ENCODE measurements at regions not wholly inside any gene's neighbourhood (a gene's known extent, or its start where the extent isn't known, plus 50 kb on each side); places are given as distances from the start of the nearest gene placed in this dataset.
"Not testable (repeated sequence)": the region's sequence is repeated elsewhere in the genome, so short reads cannot be mapped to it uniquely, and the experiment has no call there.

DNA sequence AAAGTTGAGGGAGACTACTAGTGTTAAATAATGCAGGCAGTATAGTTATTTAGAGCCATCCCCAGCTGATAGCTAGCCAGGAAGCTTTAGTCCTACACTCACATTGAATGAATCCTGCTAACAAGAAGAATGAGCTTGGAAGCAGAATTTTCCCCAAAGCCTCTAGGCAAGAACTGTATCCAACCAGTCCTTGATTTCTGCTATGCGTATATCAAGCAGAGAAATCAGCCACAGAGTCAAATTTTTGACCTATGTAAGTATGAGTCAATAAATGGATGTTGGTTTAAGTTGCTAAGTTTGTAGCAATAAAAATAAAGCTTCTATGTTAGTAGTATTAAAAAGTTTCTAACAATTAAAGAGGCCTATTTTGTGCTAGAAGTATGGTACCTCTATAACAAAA lies 672.1 kb upstream of the CHD1 start:
- no peak for DNase-seq
- TF ChIP-seq, protein P1, sequence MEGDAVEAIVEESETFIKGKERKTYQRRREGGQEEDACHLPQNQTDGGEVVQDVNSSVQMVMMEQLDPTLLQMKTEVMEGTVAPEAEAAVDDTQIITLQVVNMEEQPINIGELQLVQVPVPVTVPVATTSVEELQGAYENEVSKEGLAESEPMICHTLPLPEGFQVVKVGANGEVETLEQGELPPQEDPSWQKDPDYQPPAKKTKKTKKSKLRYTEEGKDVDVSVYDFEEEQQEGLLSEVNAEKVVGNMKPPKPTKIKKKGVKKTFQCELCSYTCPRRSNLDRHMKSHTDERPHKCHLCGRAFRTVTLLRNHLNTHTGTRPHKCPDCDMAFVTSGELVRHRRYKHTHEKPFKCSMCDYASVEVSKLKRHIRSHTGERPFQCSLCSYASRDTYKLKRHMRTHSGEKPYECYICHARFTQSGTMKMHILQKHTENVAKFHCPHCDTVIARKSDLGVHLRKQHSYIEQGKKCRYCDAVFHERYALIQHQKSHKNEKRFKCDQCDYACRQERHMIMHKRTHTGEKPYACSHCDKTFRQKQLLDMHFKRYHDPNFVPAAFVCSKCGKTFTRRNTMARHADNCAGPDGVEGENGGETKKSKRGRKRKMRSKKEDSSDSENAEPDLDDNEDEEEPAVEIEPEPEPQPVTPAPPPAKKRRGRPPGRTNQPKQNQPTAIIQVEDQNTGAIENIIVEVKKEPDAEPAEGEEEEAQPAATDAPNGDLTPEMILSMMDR (IDR thresholded peaks at IDR 0.05; ENCODE audit: low read depth, low read length) = no peak
- no peak overlapping the region for H3K4me3 ChIP-seq (ENCODE audit: low read depth, low read length)

DNA sequence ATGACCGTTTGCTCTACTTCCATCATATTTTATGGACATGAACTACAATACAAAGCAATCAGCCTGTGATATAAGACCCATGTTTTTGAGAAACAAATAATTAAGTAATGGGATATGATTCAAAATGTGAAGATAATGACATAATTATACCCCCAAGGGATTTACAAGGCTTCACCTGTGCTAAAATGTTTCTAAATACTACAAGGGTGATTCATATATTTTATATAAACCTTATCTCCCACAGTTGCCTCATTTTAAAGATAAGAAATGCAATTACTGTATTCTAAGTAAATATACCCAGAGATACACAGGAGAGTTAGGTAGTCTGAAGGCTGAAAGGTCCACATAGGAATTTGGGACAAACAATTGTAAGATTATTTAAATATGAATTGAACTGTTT lies 662.0 kb upstream of the CHD1 start:
- TF ChIP-seq, protein P1 (IDR thresholded peaks at IDR 0.05; ENCODE audit: low read depth, low read length) = no peak
- no peaks in the 10 kb centered on the region for H3K9me3 ChIP-seq (ENCODE audit: severe bottlenecking)
- no peaks in the 10 kb centered on the region for H3K36me3 ChIP-seq
- DNase-seq = no peak
- no peak overlapping the region for H3K27ac ChIP-seq
- H3K27me3 ChIP-seq (ENCODE audit: insufficient read depth, low read depth, severe bottlenecking) = no peaks in the 10 kb centered on the region
- H3K4me3 ChIP-seq (ENCODE audit: low read depth, low read length) = no peak overlapping the region

More for the DNA sequence above, 672.1 kb upstream of the CHD1 start:
- Histone ChIP-seq H3K36me3 (no peaks in the 10 kb centered on the region), H3K9me3 (ENCODE audit: severe bottlenecking) (no peaks in the 10 kb centered on the region), H3K27ac (no peak overlapping the region), H3K27me3 (ENCODE audit: insufficient read depth, low read depth, severe bottlenecking) (no peaks in the 10 kb centered on the region)

DNA sequence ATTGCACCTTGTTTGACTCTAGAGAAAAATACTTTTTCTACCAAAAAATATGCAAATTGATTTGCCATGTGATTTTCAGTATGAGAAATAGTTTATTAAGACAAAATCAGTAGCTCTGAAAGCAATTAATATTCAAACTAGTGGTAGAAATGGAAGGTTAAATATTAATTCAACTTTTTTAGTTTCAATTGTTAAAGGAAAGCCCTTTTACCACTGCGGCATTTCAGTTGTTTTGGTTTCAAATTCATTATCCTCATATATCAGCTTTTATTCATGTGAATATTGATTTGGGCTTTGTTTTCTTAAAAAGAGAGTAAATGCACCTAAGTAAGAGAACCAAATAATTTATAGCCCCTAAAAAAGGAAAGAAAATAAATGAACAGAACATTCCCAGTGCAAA lies 660.6 kb upstream of the CHD1 start:
- H3K4me3 ChIP-seq (ENCODE audit: low read depth, low read length) = no peak overlapping the region
- TF ChIP-seq, protein P1 (IDR thresholded peaks at IDR 0.05; ENCODE audit: low read depth, low read length) = no peak
- H3K27me3 ChIP-seq (ENCODE audit: insufficient read depth, low read depth, severe bottlenecking) = no peaks in the 10 kb centered on the region
- no peaks in the 10 kb centered on the region for H3K36me3 ChIP-seq
- H3K27ac ChIP-seq = no peak overlapping the region
- DNase-seq = no peak
- no peaks in the 10 kb centered on the region for H3K9me3 ChIP-seq (ENCODE audit: severe bottlenecking)

DNA sequence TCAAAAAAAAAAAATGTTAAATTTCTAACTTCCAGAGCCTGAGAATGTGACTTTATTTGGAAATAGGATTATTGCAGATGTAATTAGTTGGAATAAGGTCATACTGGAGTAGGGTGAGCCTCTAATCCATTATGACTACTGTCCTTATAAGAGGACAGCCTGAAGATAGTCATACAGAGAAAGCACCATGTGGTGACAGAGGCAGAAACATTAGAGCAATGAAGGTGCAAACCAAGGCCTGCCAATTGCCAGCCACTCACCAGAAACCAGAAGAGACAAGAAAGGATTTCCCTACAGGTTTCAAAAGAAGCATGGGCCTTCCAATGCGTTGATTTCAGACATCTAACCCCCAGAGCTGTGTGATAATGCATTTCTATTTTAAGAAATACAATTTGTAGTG lies 659.2 kb upstream of the CHD1 start:
- no peak for DNase-seq
- Histone ChIP-seq H3K36me3 (no peaks in the 10 kb centered on the region), H3K9me3 (ENCODE audit: severe bottlenecking) (no peaks in the 10 kb centered on the region), H3K27ac (no peak overlapping the region), H3K4me3 (ENCODE audit: low read depth, low read length) (no peak overlapping the region), H3K27me3 (ENCODE audit: insufficient read depth, low read depth, severe bottlenecking) (no peaks in the 10 kb centered on the region)
- TF ChIP-seq, protein P1 (IDR thresholded peaks at IDR 0.05; ENCODE audit: low read depth, low read length) = no peak

DNA sequence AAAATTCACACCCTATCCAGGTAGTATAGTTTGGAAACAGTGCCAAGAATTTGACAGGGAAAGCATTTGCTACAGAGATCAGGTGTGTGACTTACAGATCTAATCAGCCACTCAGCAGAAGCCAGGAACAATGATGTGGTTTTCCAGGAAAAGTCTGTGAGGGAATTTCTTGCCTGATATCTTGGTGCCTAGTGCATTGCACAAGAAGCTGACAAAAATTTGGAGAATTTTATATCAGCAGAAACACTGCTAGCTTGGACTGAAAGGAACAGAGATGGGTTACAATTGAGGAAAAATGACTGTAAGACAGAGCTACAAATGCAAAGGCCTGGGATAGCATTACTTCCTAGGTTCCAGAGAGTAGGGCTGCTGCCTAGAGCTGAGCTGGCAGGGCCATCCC lies 658.1 kb upstream of the CHD1 start:
- Histone ChIP-seq H3K27ac (no peak overlapping the region), H3K36me3 (no peaks in the 10 kb centered on the region), H3K9me3 (ENCODE audit: severe bottlenecking) (no peaks in the 10 kb centered on the region), H3K4me3 (ENCODE audit: low read depth, low read length) (no peak overlapping the region), H3K27me3 (ENCODE audit: insufficient read depth, low read depth, severe bottlenecking) (no peaks in the 10 kb centered on the region)
- TF ChIP-seq, protein P1 (IDR thresholded peaks at IDR 0.05; ENCODE audit: low read depth, low read length) = no peak
- no peak for DNase-seq

DNA sequence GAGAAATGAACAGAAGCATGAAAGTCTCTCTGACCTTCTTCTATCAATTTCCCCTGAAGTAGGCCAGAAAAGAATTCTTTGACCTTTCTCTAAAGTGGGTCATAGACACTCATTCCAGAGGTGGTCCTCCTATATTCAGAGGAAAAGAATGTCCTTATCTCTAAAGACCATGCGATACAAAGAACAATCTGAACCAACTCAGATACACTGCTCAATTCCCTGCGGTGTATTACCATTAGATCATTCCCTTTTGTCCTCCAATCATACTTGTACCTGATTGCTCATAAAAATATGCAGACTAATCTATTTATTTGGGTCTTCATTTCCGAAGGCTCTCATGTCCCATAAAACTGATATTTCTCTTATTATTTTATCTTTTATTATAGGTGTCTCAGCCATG lies 652.4 kb upstream of the CHD1 start:
- not testable (repeated sequence) for DNase-seq, H3K36me3 ChIP-seq

DNA sequence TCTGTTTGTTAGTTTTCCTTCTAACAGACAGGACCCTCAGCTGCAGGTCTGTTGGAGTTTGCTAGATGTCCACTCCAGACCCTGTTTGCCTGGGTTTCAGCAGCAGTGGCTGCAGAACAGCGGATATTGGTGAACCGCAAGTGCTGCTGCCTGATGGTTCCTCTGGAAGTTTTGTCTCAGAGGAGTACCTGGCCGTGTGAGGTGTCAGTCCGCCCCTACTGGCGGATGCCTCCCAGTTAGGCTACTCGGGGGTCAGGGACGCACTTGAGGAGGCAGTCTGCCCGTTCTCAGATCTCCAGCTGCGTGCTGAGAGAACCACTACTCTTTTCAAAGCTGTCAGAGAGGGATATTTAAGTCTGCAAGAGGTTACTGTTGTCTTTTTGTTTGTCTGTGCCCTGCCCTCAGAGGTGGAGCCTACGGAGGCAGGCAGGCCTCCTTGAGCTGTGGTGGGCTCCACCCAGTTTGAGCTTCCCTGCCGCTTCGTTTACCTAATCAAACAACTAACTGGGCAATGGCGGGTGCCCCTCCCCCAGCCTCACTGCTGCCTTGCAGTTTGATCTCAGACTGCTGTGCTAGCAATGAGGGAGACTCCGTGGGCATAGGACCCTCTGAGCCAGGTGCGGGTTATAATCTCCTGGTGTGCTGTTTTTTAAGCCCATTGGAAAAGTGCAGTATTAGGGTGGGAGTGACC lies 634.3 kb upstream of the CHD1 start:
- H3K27ac ChIP-seq; H3K36me3 ChIP-seq; H3K9me3 ChIP-seq (ENCODE audit: severe bottlenecking); H3K27me3 ChIP-seq (ENCODE audit: insufficient read depth, low read depth, severe bottlenecking); H3K4me3 ChIP-seq (ENCODE audit: low read depth, low read length); DNase-seq: not testable (repeated sequence)

More for the DNA sequence above, 652.4 kb upstream of the CHD1 start:
- H3K4me3 ChIP-seq (ENCODE audit: low read depth, low read length); H3K27ac ChIP-seq; H3K27me3 ChIP-seq (ENCODE audit: insufficient read depth, low read depth, severe bottlenecking); H3K9me3 ChIP-seq (ENCODE audit: severe bottlenecking): not testable (repeated sequence)

Measured in WERI-Rb-1 (cell line).